ENCODE measurements at regions not wholly inside any gene's neighbourhood (a gene's known extent, or its start where the extent isn't known, plus 50 kb on each side); places are given as distances from the start of the nearest gene placed in this dataset.

DNA sequence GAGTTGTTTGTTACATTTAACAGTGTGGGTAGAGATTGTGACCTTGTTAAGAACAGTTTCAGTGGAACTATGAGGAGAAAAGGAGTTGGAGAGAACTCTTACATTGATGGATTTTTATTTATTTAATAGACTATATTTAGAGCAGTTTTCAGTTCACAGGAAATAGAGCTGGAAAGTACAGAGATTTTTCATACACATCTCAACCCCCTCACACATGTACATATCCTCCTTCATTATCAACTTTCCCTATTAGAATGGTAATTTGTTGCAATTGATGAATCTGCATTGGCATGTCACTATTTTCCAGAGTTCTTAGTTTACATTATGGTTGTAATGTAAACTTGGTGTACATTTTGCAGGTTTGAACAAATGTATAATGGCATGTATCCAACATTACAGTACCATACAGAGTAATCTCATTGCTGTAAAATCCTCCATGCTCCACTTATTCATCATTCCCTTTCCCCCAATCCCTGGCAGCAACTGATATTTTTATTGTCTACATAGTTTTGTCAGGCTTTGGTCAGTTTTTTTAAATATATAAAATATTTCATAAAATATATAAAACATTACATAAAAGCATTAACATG lies 756.6 kb upstream of the DPPA4 start:
- Mint-ChIP-seq H3K9me3 (peaks cover 5% of the 10 kb centered on the region), H3K4me1 (ENCODE audit: unreplicated experiment) (no peaks in the 10 kb centered on the region), H3K27ac (no peak overlapping the region), H3K4me3 (no peak overlapping the region), H3K36me3 (no peaks in the 10 kb centered on the region), H3K27me3 (no peaks in the 10 kb centered on the region)
- TF ChIP-seq CTCF (conservative IDR thresholded peaks at IDR 0.05): no peak
- no peak for DNase-seq (ENCODE audit: extremely low spot score, unreplicated experiment)

DNA sequence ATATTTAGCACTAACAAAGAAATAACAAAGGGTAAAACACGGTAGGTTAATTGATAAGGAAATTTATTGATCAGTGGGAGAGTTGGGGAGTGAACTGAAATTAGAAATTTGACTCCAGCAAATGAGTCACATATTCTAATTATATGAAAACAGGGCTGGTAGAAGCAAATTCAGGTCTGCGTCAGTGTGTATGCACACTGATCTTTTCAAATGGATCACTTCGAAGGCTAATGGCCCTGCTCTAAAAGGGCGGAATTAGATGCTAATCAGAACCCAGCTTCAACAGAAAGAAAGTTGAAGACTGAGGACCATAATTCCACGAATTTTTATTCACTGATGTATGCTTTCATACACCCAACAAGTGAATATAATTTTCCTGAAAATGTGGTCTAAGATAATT lies 762.4 kb upstream of the DPPA4 start:
- DNase-seq (ENCODE audit: extremely low spot score, unreplicated experiment): no peak
- H3K4me3 Mint-ChIP-seq: no peak overlapping the region

DNA sequence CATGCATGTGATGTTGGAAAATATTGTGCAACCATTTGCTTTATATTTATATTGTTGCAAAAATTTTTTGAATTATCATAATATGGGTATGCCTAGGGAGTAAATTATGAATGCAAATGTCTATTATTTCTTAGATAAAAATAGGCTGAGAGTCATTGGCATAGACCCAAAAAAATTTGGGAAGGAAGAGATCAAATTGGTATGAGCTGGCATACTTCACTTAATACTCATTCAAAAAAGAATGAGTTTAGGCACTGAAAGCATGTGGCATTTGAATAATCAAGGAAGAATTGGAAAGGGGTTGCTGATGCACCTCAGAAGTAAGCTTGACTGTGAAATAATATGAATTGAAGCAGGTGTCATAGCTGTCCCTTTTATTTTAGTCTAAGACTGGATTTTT lies 764.0 kb upstream of the DPPA4 start:
- Mint-ChIP-seq H3K36me3 (no peaks in the 10 kb centered on the region), H3K4me1 (ENCODE audit: unreplicated experiment) (no peaks in the 10 kb centered on the region)
- no peak for DNase-seq (ENCODE audit: extremely low spot score, unreplicated experiment)

More for the DNA sequence above, 762.4 kb upstream of the DPPA4 start:
- Mint-ChIP-seq H3K27me3 (no peaks in the 10 kb centered on the region), H3K9me3 (peaks cover 5% of the 10 kb centered on the region), H3K4me1 (ENCODE audit: unreplicated experiment) (no peaks in the 10 kb centered on the region), H3K27ac (no peak overlapping the region), H3K36me3 (no peaks in the 10 kb centered on the region)
- no peak for TF ChIP-seq CTCF (conservative IDR thresholded peaks at IDR 0.05)

DNA sequence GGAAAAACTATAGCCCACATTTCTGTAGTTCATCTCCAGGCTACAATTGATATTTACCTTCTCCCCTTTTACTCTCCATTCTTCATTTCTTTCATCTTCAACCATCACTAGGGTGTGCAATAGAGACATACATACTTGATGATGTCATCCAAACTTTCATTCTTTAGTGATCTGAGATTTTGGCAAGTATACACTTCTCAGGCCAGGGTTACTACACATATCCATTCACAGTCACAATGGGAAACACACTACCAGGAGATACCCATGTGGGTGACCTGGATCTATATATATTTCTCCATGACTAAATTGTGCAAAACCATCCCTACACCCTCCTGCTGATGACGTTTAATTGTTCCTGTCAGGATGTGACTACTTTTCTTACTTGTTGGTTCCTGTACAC lies 769.5 kb upstream of the DPPA4 start:
- Mint-ChIP-seq H3K4me1 (ENCODE audit: unreplicated experiment) (no peaks in the 10 kb centered on the region), H3K27me3 (no peaks in the 10 kb centered on the region), H3K9me3 (no peaks in the 10 kb centered on the region), H3K36me3 (no peaks in the 10 kb centered on the region), H3K27ac (no peak overlapping the region), H3K4me3 (no peak overlapping the region)
- no peak for DNase-seq (ENCODE audit: extremely low spot score, unreplicated experiment)
- TF ChIP-seq CTCF (conservative IDR thresholded peaks at IDR 0.05): no peak

More for the DNA sequence above, 764.0 kb upstream of the DPPA4 start:
- Mint-ChIP-seq H3K4me3 (no peak overlapping the region), H3K9me3 (peaks cover 5% of the 10 kb centered on the region), H3K27me3 (no peaks in the 10 kb centered on the region), H3K27ac (no peak overlapping the region)
- TF ChIP-seq CTCF (conservative IDR thresholded peaks at IDR 0.05): no peak

GRCh38 chr3:110123946-110124345 lies 786.6 kb upstream of the DPPA4 start:
- H3K36me3 Mint-ChIP-seq: no peaks in the 10 kb centered on the region
- H3K9me3 Mint-ChIP-seq: peaks cover 6% of the 10 kb centered on the region
- TF ChIP-seq CTCF (conservative IDR thresholded peaks at IDR 0.05): no peak
- H3K27ac Mint-ChIP-seq: no peak overlapping the region
- DNase-seq (ENCODE audit: extremely low spot score, unreplicated experiment): no peak
- no peak overlapping the region for H3K4me3 Mint-ChIP-seq
- H3K27me3 Mint-ChIP-seq: no peaks in the 10 kb centered on the region
- no peaks in the 10 kb centered on the region for H3K4me1 Mint-ChIP-seq (ENCODE audit: unreplicated experiment)

DNA sequence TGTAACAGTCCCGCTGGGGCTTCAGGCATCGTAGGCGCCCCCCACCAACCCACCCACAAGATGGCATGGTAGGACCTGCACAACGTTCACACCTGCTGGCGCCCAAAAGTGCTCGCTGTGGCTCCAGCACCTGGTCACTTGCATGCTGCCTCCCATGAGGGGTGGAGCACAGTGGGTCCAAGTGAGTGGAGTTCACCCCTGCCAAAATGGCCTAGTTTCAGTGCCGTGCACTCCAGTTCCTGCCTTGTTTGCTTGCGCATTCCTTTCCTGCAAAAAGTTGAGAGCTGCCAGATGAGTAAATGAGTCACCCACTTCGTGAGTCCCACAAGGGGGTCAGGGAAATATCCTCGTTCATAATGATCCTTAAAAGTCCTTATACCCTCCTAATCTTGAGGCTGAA lies 788.7 kb upstream of the DPPA4 start:
- no peak for DNase-seq (ENCODE audit: extremely low spot score, unreplicated experiment)
- peaks cover 6% of the 10 kb centered on the region for H3K9me3 Mint-ChIP-seq
- no peak for TF ChIP-seq CTCF (conservative IDR thresholded peaks at IDR 0.05)
- H3K4me3 Mint-ChIP-seq: no peak overlapping the region
- no peaks in the 10 kb centered on the region for H3K4me1 Mint-ChIP-seq (ENCODE audit: unreplicated experiment)
- H3K27me3 Mint-ChIP-seq: no peaks in the 10 kb centered on the region
- H3K27ac Mint-ChIP-seq: no peak overlapping the region
- no peaks in the 10 kb centered on the region for H3K36me3 Mint-ChIP-seq
